Right atrium auricular region (tissue), 2 donors: ENCODE measurements at regions not wholly inside any gene's neighbourhood (a gene's known extent, or its start where the extent isn't known, plus 50 kb on each side); places are given as distances from the start of the nearest gene placed in this dataset.

ENCODE experiments used
- DNase-seq: peaks from one replicate; pipeline ENCODE4 v3.0.0-alpha.2; 2019; ENCODE audit warnings: low spot score
- H3K27ac ChIP-seq, 2 donors: fragments of 200-600 bp; sonication (generic); 1 replicate in 1 of 2; 2 replicates in 1 of 2; pipeline ENCODE4 v1.5.1; 2016 to 2019
- H3K27me3 ChIP-seq, 2 donors: fragments of 200-600 bp; sonication (generic); one replicate each; pipeline versions ENCODE4 v1.5.1 to v1.6.0; 2017 to 2019
- H3K36me3 ChIP-seq: fragments of 200-600 bp; sonication (generic); one replicate; pipeline ENCODE4 v1.5.1; 2016
- H3K4me1 ChIP-seq, 2 donors: fragments of 200-600 bp; sonication (generic); one replicate each; pipeline versions ENCODE4 v1.5.1 to v1.6.0; 2017 to 2019
- H3K4me3 ChIP-seq, 2 donors: fragments of 200-600 bp; sonication (generic); 1 replicate in 1 of 2; 2 replicates in 1 of 2; pipeline ENCODE4 v1.5.1; 2017 to 2019; ENCODE audit warnings: mild to moderate bottlenecking in 1 of 2, moderate library complexity in 1 of 2
- H3K9me3 ChIP-seq, 2 donors: fragments of 200-600 bp; sonication (generic); one replicate each; pipeline ENCODE4 v1.5.1; 2019
- TF ChIP-seq, protein P1 (sequence below), 2 donors: fragments of 200-600 bp; sonication (generic); IDR thresholded peaks; one replicate each; pipeline ENCODE4 v1.5.1; 2019; ENCODE audit warnings: antibody characterized with exemption in 2 of 2

DNA sequence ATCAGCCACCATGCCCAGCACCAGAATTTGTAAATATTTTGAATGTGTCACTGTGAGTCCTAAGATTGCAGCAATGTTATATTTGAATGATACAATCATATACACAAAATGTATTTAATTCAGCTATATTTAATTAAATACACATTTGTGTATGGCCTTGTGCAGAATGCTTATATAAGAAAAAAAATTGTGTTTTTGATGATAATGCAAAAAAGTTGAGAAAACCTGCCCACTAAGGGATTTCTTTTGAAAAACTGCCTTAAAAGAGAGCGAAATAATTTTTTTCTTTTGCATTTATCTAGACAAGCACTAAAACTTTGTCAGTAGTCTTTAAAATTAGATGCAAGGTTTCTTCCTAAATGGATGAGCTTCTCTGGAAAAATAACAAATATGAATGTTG lies 68.1 kb upstream of the OTUD4 start:
- Histone ChIP-seq H3K27me3 (no peaks in the 10 kb centered on the region), H3K4me1 (no peaks in the 10 kb centered on the region), H3K27ac (no peak overlapping the region), H3K9me3 (no peaks in the 10 kb centered on the region), H3K36me3 (no peaks in the 10 kb centered on the region), H3K4me3 (no peak overlapping the region)
- TF ChIP-seq, protein P1, sequence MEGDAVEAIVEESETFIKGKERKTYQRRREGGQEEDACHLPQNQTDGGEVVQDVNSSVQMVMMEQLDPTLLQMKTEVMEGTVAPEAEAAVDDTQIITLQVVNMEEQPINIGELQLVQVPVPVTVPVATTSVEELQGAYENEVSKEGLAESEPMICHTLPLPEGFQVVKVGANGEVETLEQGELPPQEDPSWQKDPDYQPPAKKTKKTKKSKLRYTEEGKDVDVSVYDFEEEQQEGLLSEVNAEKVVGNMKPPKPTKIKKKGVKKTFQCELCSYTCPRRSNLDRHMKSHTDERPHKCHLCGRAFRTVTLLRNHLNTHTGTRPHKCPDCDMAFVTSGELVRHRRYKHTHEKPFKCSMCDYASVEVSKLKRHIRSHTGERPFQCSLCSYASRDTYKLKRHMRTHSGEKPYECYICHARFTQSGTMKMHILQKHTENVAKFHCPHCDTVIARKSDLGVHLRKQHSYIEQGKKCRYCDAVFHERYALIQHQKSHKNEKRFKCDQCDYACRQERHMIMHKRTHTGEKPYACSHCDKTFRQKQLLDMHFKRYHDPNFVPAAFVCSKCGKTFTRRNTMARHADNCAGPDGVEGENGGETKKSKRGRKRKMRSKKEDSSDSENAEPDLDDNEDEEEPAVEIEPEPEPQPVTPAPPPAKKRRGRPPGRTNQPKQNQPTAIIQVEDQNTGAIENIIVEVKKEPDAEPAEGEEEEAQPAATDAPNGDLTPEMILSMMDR (IDR thresholded peaks at IDR 0.05), result no peak
- DNase-seq, result no peak

DNA sequence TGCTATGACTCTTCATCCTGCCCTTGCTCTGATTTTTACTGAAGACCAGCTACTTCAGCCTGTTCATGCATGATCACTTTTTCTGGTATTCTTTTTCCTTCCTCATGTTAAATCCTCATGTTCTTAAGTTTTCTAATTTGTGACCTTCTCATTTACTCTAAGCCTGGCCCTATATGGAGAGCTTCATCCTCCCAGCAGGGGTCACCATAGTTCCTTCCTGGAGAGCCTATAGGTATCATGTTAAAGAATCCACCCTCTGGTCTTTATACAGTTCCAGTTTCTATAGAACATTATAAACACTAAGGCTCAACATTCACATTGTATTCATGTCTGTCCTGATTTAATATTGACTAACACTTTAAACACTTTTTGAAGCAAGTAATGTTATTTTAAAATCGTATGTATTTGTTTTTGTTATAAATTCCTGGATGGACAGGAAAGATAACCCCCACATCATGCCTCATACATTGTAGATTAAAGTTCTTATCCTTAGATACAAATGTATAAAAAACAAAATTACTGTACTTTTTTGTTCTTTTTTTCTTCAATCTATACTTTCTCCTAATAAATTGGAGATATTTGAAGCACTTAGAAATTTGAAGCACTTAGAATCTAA lies 53.8 kb upstream of the OTUD4 start:
- no peak for DNase-seq
- Histone ChIP-seq H3K4me3 (no peak overlapping the region), H3K27ac (no peak overlapping the region), H3K4me1 (no peaks in the 10 kb centered on the region), H3K27me3 (no peaks in the 10 kb centered on the region), H3K36me3 (no peaks in the 10 kb centered on the region), H3K9me3 (no peaks in the 10 kb centered on the region)
- TF ChIP-seq, protein P1 (IDR thresholded peaks at IDR 0.05), result peak; percentile 70 to 80

DNA sequence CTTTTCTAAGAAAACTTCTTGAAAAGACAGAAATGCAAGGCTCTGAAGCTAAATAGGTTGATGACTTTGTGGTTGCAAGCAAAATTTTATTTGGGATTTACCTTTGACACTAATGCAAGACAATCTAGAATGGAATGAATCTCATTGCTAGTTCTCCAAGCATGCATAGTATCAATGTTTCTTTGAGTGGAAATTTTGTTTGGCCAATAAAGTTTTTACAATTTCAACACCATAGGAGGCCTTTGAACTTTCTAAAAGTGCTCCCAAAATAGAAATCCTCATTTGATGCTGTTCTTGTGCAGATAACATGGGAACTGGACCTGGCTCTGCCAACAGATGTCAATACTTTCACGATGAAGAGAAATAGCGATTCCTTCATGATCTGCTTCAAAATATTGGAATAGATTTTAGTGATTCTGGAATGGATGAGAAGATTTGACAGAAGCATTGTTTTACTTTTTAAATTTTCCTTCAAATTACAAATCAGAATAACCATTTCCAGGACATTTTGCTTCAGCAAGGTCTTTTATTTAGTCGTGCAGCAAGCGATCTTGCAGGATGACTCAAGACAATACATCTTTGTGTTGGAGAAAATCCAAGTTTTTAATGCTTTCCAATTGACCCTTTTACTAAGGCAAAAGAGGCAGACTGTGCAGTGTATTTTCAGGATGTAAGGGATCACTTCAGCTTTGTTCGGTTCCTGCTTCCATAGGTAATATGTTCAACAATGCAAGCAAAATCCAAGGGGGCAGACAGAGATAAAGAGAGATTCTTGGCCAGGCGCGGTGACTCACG lies 51.7 kb upstream of the OTUD4 start:
- Histone ChIP-seq H3K4me3 (no peak overlapping the region), H3K9me3 (peaks cover 0 to 4% of the 10 kb centered on the region in 2 donors), H3K36me3 (no peaks in the 10 kb centered on the region), H3K4me1 (no peaks in the 10 kb centered on the region), H3K27ac (no peak overlapping the region), H3K27me3 (no peaks in the 10 kb centered on the region)
- TF ChIP-seq, protein P1 (IDR thresholded peaks at IDR 0.05), result no peak
- no peak for DNase-seq

DNA sequence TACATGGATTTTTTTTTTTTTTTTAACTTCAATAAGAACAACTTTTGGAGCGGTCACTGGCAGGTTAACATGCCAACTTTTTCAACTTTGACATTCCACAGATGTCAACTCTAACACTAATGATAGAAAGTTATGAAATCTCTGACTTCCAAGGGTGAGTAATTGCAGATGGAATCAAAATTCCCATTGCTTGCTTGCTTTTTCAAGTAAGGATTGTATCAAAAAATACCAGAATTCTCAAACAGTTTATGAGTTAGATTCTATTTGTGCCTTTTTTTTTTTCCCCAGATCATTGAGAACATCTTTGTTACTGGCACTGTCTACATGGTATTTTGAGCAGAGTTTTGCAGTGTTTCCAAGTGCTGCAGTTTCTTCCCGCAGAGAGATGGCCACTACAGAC lies 50.3 kb upstream of the OTUD4 start:
- H3K4me1 ChIP-seq, result no peaks in the 10 kb centered on the region
- H3K9me3 ChIP-seq, result peaks cover 0 to 4% of the 10 kb centered on the region in 2 donors
- no peak overlapping the region for H3K27ac ChIP-seq
- no peaks in the 10 kb centered on the region for H3K36me3 ChIP-seq
- DNase-seq, result no peak
- H3K4me3 ChIP-seq, result no peak overlapping the region
- TF ChIP-seq, protein P1 (IDR thresholded peaks at IDR 0.05), result no peak
- no peaks in the 10 kb centered on the region for H3K27me3 ChIP-seq
